SK-N-SH (cell line): ENCODE measurements at regions not wholly inside any gene's neighbourhood (a gene's known extent, or its start where the extent isn't known, plus 50 kb on each side); places are given as distances from the start of the nearest gene placed in this dataset.

Source experiments
- NFIC ChIP-seq: IDR thresholded peaks from 2 replicates; pipeline ENCODE4 v1.4.0; 2012; ENCODE audit warnings: borderline replicate concordance
- TF ChIP-seq, protein P1 (sequence below): fragments of 200-600 bp; sonication (generic); IDR thresholded peaks from 2 replicates; pipeline ENCODE4 v1.6.1; 2017; ENCODE audit warnings: antibody characterized with exemption, mild to moderate bottlenecking, moderate library complexity

DNA sequence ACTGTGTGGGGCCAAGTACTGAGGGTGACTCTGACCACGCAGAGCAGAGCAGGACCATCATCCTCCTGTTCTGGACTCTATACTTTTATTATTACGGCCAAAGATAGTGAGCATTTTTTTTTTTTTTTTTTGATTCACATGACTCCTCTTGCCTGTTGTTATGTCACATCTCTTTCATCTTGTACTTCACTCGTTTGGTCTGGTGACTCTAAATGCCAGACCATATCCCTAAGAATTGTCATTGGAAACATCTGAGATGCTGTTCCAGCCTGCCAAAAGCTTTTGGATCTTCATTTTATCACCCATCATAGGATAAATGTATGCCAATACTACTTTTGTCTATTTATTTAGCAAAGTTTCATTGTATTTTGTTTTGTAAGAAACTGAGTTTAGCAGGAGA lies 168.2 kb upstream of the RAI14 start:
- no peak for TF ChIP-seq NFIC
- TF ChIP-seq, protein P1, sequence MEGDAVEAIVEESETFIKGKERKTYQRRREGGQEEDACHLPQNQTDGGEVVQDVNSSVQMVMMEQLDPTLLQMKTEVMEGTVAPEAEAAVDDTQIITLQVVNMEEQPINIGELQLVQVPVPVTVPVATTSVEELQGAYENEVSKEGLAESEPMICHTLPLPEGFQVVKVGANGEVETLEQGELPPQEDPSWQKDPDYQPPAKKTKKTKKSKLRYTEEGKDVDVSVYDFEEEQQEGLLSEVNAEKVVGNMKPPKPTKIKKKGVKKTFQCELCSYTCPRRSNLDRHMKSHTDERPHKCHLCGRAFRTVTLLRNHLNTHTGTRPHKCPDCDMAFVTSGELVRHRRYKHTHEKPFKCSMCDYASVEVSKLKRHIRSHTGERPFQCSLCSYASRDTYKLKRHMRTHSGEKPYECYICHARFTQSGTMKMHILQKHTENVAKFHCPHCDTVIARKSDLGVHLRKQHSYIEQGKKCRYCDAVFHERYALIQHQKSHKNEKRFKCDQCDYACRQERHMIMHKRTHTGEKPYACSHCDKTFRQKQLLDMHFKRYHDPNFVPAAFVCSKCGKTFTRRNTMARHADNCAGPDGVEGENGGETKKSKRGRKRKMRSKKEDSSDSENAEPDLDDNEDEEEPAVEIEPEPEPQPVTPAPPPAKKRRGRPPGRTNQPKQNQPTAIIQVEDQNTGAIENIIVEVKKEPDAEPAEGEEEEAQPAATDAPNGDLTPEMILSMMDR, result no peak
